GM18505 (cell line): ENCODE measurements at regions not wholly inside any gene's neighbourhood (a gene's known extent, or its start where the extent isn't known, plus 50 kb on each side); places are given as distances from the start of the nearest gene placed in this dataset.

Source experiments
- ATAC-seq: cut with Tn5 transposase; IDR thresholded peaks from one replicate; pipeline ENCODE4 v1.9.1; 2021; ENCODE audit not compliant: unreplicated experiment
- POLR2A ChIP-seq: IDR thresholded peaks from 4 replicates; pipeline ENCODE4 v1.6.1; 2011; ENCODE audit warnings: borderline replicate concordance; ENCODE audit not compliant: insufficient read depth, insufficient read length; ENCODE audit errors: extremely low read depth

GRCh38 chr3:154584041-154584440, 154.1 kb upstream of the GPR149 start:
- no peak for TF ChIP-seq POLR2A
- ATAC-seq = no peak

GRCh38 chr3:154583086-154583634, 153.2 kb upstream of the GPR149 start:
- no peak for ATAC-seq

DNA sequence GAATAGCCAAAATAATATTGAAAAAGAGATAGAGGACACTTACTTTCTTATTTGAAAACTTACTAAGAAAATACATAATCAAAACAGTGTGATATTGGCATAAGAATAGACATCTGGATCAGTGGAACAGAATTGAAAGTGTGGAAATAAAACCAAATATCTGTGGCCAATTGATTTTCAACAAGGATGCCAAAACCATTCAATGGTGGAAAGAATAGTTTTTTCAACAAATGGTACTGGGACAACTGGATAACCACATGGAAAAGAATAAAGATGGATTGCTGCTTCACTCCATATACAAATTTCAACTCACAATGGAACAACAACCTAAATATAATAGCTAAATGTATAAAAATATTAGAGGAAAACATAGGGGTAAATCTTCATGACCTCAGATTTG, 152.5 kb upstream of the GPR149 start:
- ATAC-seq = no peak

More at GRCh38 chr3:154583086-154583634, 153.2 kb upstream of the GPR149 start:
- TF ChIP-seq POLR2A = no peak

DNA sequence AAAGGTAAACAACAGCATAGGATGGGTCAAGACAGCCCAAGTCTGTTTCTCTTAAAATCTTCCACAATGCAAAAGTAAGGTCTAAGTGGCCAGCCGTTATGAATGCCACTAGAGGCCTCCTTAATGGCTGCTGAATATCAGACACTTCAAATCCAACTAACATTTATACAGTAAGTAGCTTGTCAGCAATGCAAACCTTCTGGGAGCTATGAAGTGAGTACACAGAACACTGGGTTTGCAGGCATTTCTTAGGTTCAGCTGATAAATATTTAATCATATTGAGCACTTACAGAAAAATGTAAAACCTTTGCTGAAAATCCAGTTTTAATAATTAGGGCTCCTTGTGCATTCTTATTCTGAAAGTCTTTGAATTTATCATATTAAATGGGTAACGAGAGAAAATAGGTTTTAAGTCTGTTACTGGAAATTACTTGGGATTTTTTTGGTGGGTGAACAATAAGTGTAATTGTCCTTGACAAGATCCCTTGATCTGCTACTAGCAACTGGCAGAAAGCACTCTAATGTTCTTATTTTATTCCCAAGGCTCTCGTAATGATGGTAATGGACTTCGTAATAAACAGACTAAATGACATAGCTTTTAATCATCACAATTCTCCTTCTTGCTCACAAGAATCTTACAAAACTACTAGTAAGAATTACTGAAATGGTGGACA, 141.7 kb upstream of the GPR149 start:
- no peak for TF ChIP-seq POLR2A

More for the DNA sequence above, 152.5 kb upstream of the GPR149 start:
- TF ChIP-seq POLR2A = no peak

DNA sequence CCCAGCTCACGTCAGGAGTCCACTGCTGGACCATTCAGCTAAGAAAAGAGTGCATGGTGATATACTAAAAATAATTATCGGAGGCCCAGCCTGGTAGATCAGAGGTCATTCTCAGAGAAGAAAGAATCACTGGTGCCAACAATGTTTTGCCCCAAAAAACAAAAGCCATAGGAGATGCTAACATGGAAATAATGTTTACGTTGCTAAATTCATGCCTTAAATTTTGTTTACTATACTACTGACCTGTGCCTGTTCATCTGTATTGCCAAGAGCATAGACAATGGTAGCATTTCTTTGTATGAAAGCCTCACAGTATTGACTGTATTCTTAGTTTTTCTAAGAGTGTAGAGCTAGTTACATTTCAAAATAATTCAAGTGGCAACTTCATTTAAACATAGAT, 138.1 kb upstream of the GPR149 start:
- no peak for TF ChIP-seq POLR2A
- ATAC-seq = no peak

More for the DNA sequence above, 141.7 kb upstream of the GPR149 start:
- no peak for ATAC-seq

DNA sequence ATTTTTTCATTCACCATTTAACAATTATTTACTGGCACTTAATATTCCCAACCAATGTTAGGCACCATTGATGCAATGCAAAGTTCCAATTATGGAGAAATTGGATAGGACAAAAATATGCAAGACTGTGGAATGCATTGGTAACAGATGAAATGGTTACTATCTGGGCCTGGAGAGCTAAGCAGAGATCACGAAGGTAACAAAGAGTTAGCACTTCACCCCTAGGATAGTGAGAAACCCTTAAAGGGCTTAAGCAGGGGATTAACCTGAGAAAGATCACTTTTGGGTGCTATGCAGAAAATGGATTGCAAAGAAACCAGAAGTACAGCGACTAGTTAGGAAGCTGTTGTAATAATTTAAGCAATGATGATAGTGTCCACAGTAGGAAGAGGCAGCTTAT, 129.6 kb upstream of the GPR149 start:
- no peak for ATAC-seq
- no peak for TF ChIP-seq POLR2A

GRCh38 chr3:154552338-154552737, 122.3 kb upstream of the GPR149 start:
- no peak for TF ChIP-seq POLR2A
- ATAC-seq = no peak

DNA sequence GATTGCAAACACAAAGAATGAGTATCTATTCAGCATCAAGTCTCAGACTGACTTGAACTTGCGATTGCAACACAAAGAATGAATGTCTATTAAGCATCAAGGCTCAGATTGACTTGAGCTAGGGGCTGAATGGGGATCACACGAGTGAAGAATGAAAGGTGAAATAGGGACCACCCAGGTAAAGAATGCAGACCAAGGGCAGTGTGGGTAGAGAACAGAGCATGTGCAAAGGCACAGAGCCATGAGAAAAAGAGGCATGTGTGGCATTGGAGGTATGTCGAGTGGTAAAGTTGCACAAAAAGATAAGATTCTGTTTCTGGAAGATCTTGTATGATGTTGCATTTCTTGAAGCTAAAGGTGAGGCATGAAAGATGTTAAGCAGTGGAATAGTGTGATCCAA, 119.4 kb upstream of the GPR149 start:
- no peak for ATAC-seq
- no peak for TF ChIP-seq POLR2A

DNA sequence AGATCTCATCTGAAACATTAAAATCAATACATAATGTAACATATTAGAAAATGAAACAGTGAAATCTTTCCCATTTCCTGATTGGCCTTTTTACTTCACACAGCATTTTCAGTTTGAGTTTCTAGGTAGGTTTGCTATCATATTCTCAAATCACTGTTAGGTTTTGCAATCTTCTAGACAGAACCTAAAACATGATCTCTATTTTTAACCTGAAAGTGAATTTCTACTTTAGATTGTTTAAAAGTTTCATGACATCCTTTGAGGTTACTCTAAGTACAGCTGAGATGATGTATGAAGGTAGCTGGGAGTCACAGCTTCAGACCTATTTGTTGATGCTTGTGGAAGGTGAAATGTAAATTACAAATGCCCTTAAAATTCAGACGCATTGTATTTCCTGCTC, 118.4 kb upstream of the GPR149 start:
- no peak for ATAC-seq
- TF ChIP-seq POLR2A = no peak

DNA sequence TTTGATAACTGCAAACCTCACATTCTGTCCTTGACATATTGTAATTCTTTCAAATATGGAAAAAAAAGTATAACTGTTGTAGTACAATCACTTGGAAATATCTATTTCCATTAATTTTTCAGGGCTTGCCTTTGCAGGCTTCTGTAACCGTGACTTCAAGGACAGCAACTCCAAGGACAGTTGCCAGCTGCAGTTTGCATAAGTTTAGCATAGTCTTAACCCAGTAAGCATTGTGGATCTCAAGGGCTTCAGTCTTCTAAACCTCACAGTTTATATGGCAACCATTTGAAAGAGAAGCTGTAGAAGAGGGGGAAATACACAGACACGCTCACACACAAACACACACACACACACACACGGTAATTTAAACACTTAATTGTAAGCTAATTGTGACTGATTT, 112.8 kb upstream of the GPR149 start:
- no peak for ATAC-seq
- no peak for TF ChIP-seq POLR2A

DNA sequence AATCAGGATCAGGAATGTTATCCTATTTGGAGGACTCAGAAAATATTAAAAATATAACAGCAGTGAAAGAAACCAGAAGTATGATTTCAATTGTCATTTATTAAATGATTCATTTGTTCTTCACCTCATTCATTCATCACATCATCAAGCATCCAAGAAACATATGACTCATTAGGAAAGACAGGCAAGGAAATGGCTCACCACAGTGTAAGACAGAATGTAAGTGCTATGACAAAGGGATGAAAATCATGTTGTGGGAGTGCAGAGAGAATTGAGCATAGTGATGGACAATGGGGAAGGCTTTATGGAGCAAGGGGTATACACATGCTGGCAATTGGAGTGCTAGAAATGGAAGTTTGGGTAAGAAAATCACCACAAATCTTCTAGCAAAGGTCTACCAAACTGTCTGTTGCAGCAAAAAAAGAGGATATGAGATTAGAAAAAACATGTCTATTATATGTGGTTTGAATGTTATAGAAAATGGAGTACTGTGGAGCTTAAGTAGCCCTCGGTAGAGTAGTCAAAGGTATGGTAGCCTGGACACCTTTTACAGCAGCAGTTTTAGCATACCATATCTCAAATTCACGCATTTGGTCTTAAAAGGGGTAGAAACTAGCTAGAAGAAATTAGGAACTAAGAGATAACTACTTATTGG, 111.1 kb upstream of the GPR149 start:
- TF ChIP-seq POLR2A = no peak
- no peak for ATAC-seq

DNA sequence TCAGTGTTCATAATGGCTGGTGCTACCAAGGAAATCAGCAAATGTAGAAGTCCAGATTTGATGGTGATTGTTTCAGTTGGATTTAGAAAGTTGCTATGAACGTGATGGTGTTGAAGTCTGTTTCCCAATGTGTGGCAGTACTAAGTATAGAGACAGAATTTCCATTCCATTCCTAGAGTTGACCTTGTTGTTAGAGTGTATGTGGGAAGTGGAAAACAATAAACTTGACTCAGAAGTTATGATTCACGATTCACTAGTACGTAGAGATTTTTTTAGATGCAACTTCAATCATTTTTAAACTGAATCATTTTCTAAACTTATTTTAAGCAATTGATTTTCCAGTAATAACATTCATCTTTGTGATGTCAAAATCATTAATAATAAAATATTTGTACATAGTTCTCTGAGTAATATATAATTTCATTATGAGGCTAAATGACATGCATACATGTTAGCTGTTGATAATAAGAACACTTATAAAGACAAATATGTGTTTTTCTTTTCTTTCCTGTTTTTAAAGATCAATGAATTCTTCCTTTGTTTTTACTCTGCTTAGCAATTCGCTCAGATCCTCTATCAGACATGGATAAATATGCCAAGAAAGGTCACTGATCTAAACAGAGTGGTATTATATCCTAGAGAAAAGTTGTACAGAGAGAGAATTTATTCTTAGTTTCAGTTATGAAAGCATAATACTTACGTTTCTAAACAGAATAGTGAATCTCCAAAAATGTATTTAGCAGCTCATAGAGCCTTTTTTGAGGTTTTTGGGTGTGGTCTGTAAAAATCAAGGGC, 108.8 kb upstream of the GPR149 start:
- TF ChIP-seq POLR2A = no peak
- ATAC-seq = no peak

DNA sequence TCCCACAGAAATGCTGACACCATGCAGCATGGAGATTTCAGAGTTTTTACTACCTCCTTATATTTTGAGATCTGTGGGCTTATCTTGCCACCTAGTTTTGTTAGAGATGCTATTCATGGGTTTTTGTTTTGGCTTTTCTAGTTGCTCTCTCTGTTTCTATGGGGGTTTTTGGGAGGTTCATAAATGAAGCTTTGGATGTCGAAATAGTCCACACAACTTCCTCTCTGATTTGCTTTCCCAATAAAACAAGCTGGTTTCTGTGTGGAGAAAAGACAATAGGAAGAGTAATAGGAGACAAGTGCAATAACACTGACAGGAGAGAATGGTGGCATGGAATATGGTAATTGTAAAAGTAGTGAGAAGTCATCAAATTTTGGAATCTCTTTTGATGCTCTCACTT, 106.8 kb upstream of the GPR149 start:
- ATAC-seq = no peak
- TF ChIP-seq POLR2A = no peak

DNA sequence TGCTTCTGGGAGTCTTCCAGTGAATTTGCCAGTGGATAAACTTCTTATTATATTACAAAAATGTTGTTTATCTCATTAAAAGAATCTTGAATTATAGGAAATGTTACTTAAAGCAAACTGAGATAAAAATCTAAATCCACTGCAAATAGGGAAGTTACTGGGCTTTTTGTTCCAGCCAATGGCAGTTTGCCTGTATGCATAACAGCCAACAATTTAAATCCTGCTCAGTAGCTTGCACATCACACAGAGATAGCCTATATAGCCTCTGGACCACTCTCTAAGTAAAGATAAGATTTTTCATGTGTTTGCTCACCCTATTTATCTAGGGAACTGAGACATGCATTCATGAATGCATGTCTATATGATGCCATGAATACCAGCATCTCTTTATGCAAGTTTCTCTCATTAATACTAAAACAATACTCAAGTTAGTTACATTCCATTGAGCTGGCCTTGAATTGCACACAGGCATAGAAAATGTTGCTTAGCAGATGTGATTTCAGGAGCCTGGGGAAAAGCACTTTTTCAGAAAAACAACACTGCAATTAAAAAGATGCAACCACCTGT, 92.1 kb upstream of the GPR149 start:
- no peak for ATAC-seq
- no peak for TF ChIP-seq POLR2A

DNA sequence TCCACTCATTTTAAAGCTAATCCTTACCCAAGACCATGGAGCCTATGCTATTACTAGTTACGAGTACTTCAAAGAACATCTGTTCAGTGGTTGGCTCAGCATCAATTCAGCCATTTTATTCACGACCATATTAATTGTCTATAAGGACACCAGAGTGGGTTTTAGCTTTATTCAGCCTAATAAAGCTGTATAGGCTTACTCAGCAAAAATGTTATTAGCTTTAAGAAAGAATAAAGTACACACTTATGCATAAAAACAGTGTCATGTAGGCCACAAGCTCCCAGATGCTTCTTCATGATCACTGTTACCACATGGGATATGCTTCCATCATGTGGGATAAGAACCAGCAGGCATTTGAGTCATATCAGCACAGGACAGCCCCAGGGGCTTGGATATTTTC, 87.4 kb upstream of the GPR149 start:
- ATAC-seq = no peak
- TF ChIP-seq POLR2A = no peak
